ENCODE measurements at regions not wholly inside any gene's neighbourhood (a gene's known extent, or its start where the extent isn't known, plus 50 kb on each side); places are given as distances from the start of the nearest gene placed in this dataset.

- TF ChIP-seq YY1 (IDR thresholded peaks at IDR 0.05; ENCODE audit: insufficient read depth, insufficient read length): no peak
- no peak for TF ChIP-seq ZNF274 (IDR thresholded peaks at IDR 0.05; ENCODE audit: low read depth, low read length)
These were observed 300.2 kb upstream of the PRKD1 start for GRCh38 chr14:30227876-30228275.

All from NT2/D1 (cell line).